ENCODE measurements at regions not wholly inside any gene's neighbourhood (a gene's known extent, or its start where the extent isn't known, plus 50 kb on each side); places are given as distances from the start of the nearest gene placed in this dataset.
"Not testable (repeated sequence)": the region's sequence is repeated elsewhere in the genome, so short reads cannot be mapped to it uniquely, and the experiment has no call there.

GRCh38 chr4:188660796-188661195, 521.6 kb downstream of the TRIML1 start:
- DNase-seq (ENCODE audit: low spot score) = no peak

DNA sequence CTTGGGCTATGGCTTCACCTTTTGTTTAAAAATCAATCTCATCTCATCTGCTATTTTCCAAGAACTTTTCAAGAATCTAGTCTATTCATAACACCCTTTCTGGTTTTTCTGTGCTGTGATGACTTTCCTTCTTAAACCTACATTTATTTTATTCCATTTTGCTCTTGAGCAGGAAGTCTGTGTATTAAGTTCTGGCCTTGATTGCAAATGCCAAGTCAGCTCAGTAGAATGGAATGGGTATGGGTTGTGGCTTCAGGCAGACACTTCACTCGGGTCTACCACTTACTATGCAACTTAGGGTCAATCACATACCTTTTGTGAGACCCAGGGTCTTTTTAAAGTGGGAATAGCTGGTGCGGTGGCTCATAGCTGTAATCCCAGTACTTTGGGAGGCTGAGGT, 522.3 kb downstream of the TRIML1 start:
- DNase-seq (ENCODE audit: low spot score) = no peak

DNA sequence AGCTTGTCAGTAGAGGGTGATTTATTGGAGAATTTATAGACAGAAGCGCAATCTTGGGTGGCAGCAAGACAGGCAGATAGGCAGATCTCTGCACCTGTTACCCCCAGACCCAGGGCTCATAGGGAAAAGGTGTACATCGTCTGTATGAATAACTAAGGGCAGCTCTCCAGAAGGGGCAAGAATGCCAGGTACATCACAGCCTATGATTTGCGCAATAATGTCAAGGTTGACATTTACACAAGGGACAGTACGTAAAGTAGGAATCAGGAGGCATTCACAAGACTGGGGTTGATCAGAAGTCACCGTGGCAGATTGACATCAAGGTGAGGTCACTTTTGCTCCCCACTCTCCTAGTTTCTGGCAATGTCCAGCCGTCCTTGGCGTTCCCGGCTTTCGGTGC, 524.1 kb downstream of the TRIML1 start:
- DNase-seq (ENCODE audit: low spot score) = no peak

- no peak for DNase-seq (ENCODE audit: low spot score)
Measured at GRCh38 chr4:188665491-188666457, 526.5 kb downstream of the TRIML1 start.

GRCh38 chr4:188678691-188679090, 539.5 kb downstream of the TRIML1 start:
- not testable (repeated sequence) for DNase-seq (ENCODE audit: low spot score)

DNA sequence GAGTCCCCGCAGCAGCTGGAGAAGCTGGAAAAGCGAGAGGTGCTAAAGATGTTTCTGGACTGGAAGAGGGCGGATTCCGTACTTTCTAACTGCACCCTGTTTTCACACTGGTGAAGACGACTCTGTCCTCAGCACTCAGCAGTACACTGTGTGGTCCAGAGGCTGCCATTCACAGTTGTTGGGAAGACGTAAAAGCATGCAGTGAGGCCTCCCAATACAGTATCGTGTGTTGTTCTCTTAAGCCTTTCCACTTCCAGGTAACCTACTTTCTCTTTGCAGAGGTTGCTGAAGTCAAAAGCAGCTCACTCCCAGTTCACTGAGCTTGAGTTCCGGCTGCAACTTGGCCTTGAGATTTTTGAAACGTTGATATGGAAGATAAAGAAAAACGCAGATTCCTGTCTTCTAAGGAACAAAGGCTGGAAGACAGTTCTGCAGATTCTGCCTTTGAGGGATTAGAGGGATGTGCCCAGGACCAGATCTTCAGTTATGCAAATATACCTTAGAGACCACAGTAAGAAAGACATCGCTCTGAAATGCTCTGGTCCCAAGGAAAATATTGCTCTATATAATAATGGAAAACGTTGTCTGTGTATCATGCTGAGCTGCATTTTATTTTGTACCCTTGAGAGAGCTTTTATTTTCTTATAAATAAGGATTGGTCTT, 540.9 kb downstream of the TRIML1 start:
- no peak for DNase-seq (ENCODE audit: low spot score)

- no peak for DNase-seq (ENCODE audit: low spot score)
Measured at GRCh38 chr4:188680667-188681063, 541.4 kb downstream of the TRIML1 start.

DNA sequence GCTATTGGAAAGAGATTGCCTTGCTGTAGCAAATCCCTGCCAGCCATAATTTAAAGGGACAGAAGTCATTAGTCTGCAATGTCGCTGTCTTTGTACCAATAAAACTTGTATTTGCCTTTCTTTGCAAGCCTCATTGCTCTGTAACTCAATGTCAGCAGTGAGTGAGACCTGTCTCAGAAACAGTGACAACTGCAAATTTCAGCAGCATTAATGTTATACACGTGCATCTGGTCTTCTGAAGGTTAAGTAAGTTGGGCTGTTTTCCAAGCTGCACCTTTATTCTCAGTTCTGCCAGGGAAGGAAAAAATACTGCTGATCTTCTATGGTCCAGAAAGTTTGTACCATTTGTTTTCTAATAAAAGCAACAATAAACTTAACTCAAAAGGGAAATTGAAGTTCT, 543.1 kb downstream of the TRIML1 start:
- no peak for DNase-seq (ENCODE audit: low spot score)

- DNase-seq (ENCODE audit: low spot score) = no peak
Measured at GRCh38 chr4:188683571-188683970, 544.3 kb downstream of the TRIML1 start.

GRCh38 chr4:188688956-188689355, 549.7 kb downstream of the TRIML1 start:
- DNase-seq (ENCODE audit: low spot score) = no peak

GRCh38 chr4:188691811-188692210, 552.6 kb downstream of the TRIML1 start:
- no peak for DNase-seq (ENCODE audit: low spot score)

GRCh38 chr4:188695261-188695660, 556.0 kb downstream of the TRIML1 start:
- DNase-seq (ENCODE audit: low spot score) = no peak

GRCh38 chr4:188697243-188697642, 558.0 kb downstream of the TRIML1 start:
- no peak for DNase-seq (ENCODE audit: low spot score)

DNA sequence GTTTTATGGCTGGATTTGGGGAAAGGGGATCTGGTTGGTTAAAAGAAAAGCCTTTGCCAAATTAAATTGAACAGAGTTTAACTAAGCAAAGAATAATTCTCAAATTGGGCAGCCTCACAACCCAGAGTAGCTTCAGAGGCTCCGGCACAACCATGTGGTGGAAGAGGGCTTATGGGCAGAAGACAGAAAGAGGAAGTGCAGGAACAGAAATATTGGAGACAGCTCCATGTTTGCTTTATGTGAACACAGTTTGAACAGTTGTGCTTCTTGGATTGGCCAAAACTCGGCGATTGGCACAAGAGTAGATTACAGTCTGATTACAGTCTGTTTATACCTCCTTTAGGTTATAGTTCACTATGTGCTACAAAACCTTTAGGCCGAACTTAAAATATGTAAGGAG, 562.7 kb downstream of the TRIML1 start:
- DNase-seq (ENCODE audit: low spot score) = no peak

DNA sequence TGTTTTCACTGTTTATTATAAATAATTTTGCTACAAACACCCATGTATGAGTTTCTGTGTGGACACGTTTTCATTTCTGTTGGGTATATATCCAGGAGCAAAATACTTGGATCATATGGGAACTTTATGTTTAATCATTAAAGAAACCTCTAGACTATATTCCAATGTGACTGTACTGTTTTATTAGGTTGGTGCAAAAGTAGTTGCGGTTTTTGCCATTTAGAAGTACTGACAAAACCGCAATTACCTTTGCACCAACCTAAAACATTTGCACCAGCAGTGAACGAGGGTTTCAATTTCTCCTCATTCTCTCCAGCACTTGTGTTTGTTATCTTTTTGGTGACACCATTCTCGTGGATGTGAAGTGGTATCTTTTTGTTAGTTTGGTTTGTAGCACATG, 565.0 kb downstream of the TRIML1 start:
- DNase-seq (ENCODE audit: low spot score) = no peak

DNA sequence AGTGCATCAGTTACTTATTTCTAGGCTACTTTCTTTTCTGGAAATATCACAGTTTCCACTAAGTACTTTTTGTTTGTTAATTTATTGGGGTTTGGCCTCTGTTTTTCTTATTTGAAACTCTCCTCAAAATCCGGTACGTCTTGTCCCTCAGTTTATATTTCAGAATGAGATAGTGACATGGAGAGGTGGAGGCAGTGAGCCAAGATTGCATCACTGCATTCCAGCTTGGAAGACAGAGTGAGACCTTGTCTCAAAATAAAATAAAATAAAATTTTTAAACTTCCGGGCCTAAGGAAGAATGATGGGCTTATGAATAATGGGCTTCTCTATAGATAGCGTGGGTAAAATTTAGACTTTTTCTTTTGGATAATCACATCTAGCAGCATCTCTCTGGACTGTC, 567.8 kb downstream of the TRIML1 start:
- DNase-seq (ENCODE audit: low spot score) = no peak

DNA sequence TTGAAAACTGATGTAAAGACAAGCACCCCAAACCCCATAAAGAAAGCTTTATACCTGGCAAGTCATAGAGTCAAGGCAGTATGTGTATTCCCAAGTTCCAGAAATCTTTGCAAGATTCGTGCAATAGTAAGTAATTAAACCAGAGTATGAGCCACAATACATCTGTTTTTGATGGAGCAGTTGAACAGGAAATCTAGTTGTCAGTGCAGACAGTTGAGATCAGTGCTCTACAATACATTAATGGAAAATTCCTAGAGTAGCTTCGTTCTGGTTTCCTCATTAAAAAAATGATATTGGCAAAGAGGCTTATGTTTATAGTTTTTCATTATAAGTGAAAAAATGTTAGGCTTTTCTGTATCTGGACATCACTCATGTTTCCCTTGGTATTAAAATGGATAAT, 575.3 kb downstream of the TRIML1 start:
- no peak for DNase-seq (ENCODE audit: low spot score)

- no peak for DNase-seq (ENCODE audit: low spot score)
Measured at GRCh38 chr4:188714907-188715306, 575.7 kb downstream of the TRIML1 start.

DNA sequence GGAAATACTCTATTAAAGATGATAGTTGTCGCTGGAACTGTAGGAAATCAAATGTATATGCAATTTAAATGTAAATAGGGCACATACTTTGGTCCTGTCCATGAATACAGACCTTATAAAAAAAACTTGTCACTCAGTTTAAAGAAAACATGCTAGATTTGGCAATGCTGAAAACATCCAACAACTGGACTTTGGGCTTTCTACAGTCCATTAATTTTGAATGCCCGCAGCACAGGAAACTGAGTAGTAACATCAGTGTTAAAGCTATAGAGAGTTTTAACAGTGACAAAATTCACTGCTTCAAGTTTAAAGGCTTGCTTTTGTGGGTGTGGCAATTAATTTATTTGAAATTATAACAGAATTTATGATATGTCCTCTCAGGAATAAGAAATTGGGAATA, 578.4 kb downstream of the TRIML1 start:
- DNase-seq (ENCODE audit: low spot score) = no peak

- no peak for DNase-seq (ENCODE audit: low spot score)
Measured at GRCh38 chr4:188719794-188720193, 580.6 kb downstream of the TRIML1 start.

- DNase-seq (ENCODE audit: low spot score) = no peak
Measured at GRCh38 chr4:188722911-188723310, 583.7 kb downstream of the TRIML1 start.

- no peak for DNase-seq (ENCODE audit: low spot score)
Measured at GRCh38 chr4:188727746-188728145, 588.5 kb downstream of the TRIML1 start.

- DNase-seq (ENCODE audit: low spot score) = no peak
Measured at GRCh38 chr4:188728359-188728758, 589.1 kb downstream of the TRIML1 start.

Measured in HT-29 (cell line).